NCI-H1436 (cell line): ENCODE measurements at regions not wholly inside any gene's neighbourhood (a gene's known extent, or its start where the extent isn't known, plus 50 kb on each side); places are given as distances from the start of the nearest gene placed in this dataset.
"Not testable (repeated sequence)": the region's sequence is repeated elsewhere in the genome, so short reads cannot be mapped to it uniquely, and the experiment has no call there.

Experiments
- DNase-seq: peaks from one replicate; lab custom pipeline; 2025; lab: John Stamatoyannopoulos, UW

DNA sequence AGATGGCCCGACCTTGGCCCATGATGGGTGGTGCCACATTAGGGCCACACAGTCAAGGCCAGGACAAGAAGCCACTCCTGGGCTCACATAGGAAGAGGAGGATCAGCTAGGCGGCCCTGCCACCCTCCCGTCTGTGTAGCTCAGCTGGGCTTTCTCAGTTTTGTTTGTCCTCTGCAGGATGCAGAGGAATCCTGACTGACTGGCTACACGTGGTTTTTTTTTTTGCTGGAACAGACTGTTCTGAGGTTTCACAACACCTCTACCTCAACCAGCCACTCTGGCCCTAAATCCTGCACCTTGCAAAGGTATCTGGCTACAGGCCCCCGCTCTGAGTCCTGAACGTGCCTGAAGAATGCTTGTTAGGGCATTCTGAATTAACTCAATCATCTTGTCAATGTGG is 88.3 kb upstream of the MSX2 start:
- DNase-seq, result no peak

DNA sequence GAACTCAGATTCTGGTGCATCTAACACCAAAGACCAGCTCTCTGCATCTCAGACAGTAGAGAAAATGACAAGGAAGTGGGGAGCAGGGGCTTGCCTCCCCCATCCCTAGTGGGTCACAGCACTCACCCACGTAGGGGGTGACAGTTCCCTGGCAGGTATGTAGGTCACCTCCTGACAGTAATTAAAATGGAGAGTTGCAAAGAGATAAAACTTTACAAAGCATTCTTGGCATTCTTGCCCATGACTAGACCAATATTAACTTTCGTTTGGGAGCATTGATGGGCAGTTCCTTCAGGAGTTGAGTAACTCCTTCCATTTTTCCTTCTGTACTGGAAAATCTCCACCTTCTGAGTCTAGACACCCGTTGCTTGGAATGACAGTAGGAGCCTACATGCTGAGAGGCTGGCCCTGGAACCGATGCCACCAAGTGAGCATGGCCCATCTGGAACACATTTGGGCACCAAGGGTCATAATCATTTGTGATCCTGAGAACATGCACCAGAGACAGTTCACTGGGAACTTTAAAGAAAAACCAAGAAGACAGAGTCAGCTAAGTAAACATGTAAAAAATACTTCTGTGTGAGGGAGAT is 81.5 kb upstream of the MSX2 start:
- DNase-seq, result no peak

DNA sequence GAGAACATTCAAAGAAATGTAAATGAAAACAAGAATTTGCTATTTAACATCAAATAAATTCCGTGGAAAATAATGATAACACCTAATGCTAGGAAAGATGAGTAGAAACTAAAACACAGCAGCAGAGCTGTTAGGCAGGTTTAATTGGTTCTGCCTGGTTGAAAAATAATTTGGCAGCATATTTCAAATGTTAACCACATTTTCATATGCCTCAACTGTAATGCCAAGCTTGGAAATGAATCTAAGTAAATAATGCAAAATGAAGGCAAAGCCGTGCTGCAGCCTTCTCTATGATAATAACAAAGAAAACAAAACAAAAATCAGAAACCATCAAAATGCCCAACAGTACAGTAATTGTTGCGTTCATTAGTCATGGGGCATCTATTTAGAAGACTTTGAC is 79.9 kb upstream of the MSX2 start:
- DNase-seq, result no peak

DNA sequence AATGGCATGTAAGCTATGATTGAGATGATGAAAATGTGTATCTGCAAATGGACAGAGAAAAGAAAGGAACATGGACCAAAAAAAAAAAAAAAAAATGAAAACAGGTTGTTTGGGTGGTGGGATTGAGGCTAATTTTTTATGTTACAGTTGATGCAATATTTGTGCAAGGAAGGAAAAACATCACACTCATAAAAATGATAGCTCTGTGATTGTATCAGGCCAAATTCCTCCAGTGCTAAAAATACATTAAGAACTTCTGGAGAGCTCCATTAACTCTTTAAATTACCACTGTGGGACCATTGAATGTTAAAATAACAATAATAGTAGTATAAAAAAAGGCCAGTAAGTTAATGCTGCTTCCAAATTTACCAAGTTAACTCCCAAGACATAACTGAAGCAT is 79.5 kb upstream of the MSX2 start:
- DNase-seq, result no peak

GRCh38 chr5:174645677-174646076 is 78.7 kb upstream of the MSX2 start:
- DNase-seq, result no peak

DNA sequence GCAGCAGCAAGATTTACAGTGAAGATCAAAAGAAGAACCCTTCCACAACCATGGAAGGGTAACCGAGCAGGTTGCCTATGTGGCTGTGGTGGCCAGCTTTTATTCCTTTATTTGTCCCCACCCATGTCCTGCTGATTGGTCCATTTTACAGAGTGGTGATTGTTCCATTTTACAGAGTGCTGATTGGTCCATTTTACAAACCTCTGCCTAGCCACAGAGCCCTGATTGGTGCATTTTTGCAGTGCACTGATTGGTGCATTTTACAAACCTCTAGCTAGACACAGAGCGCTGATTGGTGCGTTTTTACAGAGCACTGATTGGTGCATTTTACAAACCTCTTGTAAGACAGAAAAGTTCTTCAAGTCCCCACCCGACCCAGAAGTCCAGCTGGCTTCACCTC is 75.8 kb upstream of the MSX2 start:
- DNase-seq, result not testable (repeated sequence)

- no peak for DNase-seq
Measured at GRCh38 chr5:174649391-174649790, 75.0 kb upstream of the MSX2 start.

DNA sequence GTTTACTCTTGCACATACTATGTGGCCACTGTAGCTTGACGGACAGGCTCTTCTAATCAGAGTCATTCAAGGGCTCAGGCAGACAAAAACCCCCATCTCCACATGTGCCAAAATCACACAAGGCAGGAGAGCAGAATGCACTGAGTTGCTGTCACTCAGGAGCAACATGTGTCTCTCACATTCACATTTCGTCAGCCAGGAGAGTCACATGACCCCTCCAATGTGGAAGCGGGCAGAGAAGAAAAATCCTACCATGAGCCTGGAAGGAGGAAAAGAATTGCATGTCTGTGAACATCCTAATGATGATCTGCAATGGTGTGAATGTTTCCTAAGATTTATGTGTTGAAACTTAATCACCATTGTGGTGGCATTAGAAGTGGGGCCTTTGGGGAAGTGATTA is 69.9 kb upstream of the MSX2 start:
- no peak for DNase-seq

GRCh38 chr5:174655351-174655750 is 69.0 kb upstream of the MSX2 start:
- DNase-seq, result no peak

GRCh38 chr5:174664180-174664850 is 60.1 kb upstream of the MSX2 start:
- DNase-seq, result no peak

GRCh38 chr5:174665347-174665746 is 59.0 kb upstream of the MSX2 start:
- no peak for DNase-seq

DNA sequence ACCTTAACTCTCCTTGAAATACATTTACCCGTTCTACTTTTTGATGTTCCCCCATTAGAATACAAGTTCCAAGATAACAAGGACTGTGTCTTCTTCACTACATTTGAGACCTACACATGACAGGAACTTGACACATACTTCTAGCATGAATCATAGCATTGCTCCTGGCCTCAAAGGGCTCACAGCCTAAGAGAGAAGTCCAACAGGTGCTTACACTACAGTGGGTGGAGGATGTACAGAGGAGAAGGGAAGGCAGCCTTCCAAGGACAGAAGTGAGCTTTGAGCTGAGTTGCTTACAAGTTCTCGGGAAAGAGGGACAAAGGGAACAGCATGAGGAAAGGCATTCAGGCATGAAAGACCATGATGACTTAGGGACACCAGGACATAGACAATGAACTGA is 56.9 kb upstream of the MSX2 start:
- no peak for DNase-seq

GRCh38 chr5:174668349-174668748 is 56.0 kb upstream of the MSX2 start:
- DNase-seq, result no peak
